Endodermal cell (in vitro differentiated cells): ENCODE measurements at regions not wholly inside any gene's neighbourhood (a gene's known extent, or its start where the extent isn't known, plus 50 kb on each side); places are given as distances from the start of the nearest gene placed in this dataset.

ENCODE experiments used
- DNase-seq: peaks from one replicate; pipeline ENCODE4 v3.0.0-alpha.2; 2017
- H3K27ac ChIP-seq: 2 replicates; pipeline ENCODE4 v1.5.1; 2013; ENCODE audit warnings: mild to moderate bottlenecking, low read depth, low read length, moderate library complexity
- H3K27me3 ChIP-seq: 2 replicates; pipeline ENCODE4 v1.6.1; 2013; ENCODE audit warnings: mild to moderate bottlenecking, low read length, moderate library complexity; ENCODE audit not compliant: insufficient read depth, control insufficient read depth, poor library complexity, severe bottlenecking
- H3K36me3 ChIP-seq: 2 replicates; pipeline ENCODE4 v1.7.0; 2013; ENCODE audit warnings: mild to moderate bottlenecking, low read length, moderate library complexity; ENCODE audit not compliant: control insufficient read depth, insufficient read depth
- H3K4me1 ChIP-seq: one replicate; pipeline ENCODE4 v1.7.0; 2013; ENCODE audit warnings: low read length; ENCODE audit not compliant: control insufficient read depth, insufficient read depth
- H3K4me3 ChIP-seq: 2 replicates; pipeline ENCODE4 v1.5.1; 2013; ENCODE audit warnings: mild to moderate bottlenecking, low read length, moderate library complexity
- H3K9ac ChIP-seq: 2 replicates; pipeline ENCODE4 v1.6.1; 2013; ENCODE audit warnings: mild to moderate bottlenecking, low read length, moderate library complexity; ENCODE audit not compliant: poor library complexity, severe bottlenecking; ENCODE audit errors: extremely low read depth
- H3K9me3 ChIP-seq: 2 replicates; pipeline ENCODE4 v1.6.1; 2013; ENCODE audit warnings: mild to moderate bottlenecking, low read length, moderate library complexity; ENCODE audit not compliant: control insufficient read depth
- H3K27ac Mint-ChIP-seq: 2 replicates; pipeline ENCODE4 v1.8.0; 2020; ENCODE audit warnings: mixed read lengths
- H3K27me3 Mint-ChIP-seq: 2 replicates; pipeline ENCODE4 v1.8.0; 2021; ENCODE audit warnings: mild to moderate bottlenecking, mixed read lengths; ENCODE audit not compliant: insufficient read depth
- H3K36me3 Mint-ChIP-seq: 2 replicates; pipeline ENCODE4 v1.8.0; 2020; ENCODE audit warnings: low read depth, mixed read lengths
- H3K4me1 Mint-ChIP-seq: 2 replicates; pipeline ENCODE4 v1.8.0; 2020; ENCODE audit warnings: mixed read lengths
- H3K4me3 Mint-ChIP-seq: 2 replicates; pipeline ENCODE4 v1.8.0; 2020; ENCODE audit warnings: mild to moderate bottlenecking, moderate library complexity, mixed read lengths
- H3K9me3 Mint-ChIP-seq: 2 replicates; pipeline ENCODE4 v1.8.0; 2020; ENCODE audit warnings: mild to moderate bottlenecking, mixed read lengths
- CTCF ChIP-seq: fragments of 200-600 bp; sonication (generic); conservative IDR thresholded peaks from 2 replicates; pipeline ENCODE4 v1.5.0; 2021; ENCODE audit warnings: antibody characterized with exemption, mild to moderate bottlenecking
- WGBS, 2 experiments: methylation state at CpG; one replicate each; pipeline versions ENCODE4 v1.1.5 to v1.1.7; 2013; ENCODE audit warnings: missing lambda C conversion rate in 2 of 2, mixed read lengths in 1 of 2; ENCODE audit not compliant: insufficient coverage in 1 of 2, insufficient read length in 1 of 2; 5-methylcytosine and 5-hydroxymethylcytosine counted together

DNA sequence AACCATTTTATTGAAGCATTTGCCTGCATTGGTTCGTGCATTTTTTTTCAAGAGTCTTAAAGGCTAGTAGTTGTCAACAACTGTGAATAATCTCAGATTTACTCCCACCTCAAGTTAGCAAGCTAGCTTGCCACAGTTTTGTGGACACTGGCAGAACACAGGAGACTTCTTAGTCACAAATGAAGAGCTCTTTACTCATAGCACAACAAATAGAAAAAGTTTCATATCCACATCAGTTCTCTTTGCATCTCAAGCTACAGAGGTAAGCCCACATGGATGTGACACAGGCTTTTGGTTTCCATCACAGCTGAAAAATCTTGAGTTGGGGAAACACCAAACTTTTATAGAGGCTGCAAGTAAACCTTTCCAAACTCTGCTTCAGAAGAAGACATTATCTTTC, 2315.7 kb upstream of the TENM3 start:
- Mint-ChIP-seq H3K9me3 (no peaks in the 10 kb centered on the region), H3K4me1 (no peaks in the 10 kb centered on the region), H3K27ac (no peak overlapping the region), H3K36me3 (no peaks in the 10 kb centered on the region), H3K4me3 (no peak overlapping the region), H3K27me3 (no peaks in the 10 kb centered on the region)
- no peak for TF ChIP-seq CTCF
- no peak overlapping the region for H3K4me3 ChIP-seq
- no peaks in the 10 kb centered on the region for H3K9me3 ChIP-seq
- no peak overlapping the region for H3K27ac ChIP-seq
- no peak overlapping the region for H3K9ac ChIP-seq
- no peaks in the 10 kb centered on the region for H3K36me3 ChIP-seq
- H3K27me3 ChIP-seq: no peaks in the 10 kb centered on the region
- no peaks in the 10 kb centered on the region for H3K4me1 ChIP-seq
- DNase-seq: no peak
- 95 to 100% methylated on average over 1 of the region's 1 CpG for WGBS, 2 experiments

DNA sequence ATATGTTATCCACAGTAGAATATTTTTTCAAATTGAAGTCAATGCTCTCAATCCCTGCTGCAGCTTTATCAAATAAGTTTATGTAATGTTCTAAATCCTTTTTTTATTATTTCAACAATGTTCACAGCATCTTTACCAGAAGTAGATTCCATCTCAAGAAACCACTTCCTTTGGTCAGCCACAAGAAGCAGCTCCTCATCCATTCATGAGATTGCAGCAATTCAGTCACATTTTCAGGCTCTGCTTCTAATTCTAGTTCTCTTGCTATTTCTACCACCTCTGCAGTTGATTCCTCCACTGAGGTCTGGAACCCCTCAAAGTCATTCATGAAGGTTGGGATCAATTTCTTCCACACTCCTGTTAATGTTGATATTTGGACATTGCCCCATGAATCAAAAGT, 2301.3 kb upstream of the TENM3 start:
- no peaks in the 10 kb centered on the region for H3K36me3 ChIP-seq
- peaks cover 54% of the 10 kb centered on the region for H3K9me3 Mint-ChIP-seq
- no peaks in the 10 kb centered on the region for H3K27me3 Mint-ChIP-seq
- no peaks in the 10 kb centered on the region for H3K4me1 Mint-ChIP-seq
- H3K9me3 ChIP-seq: peaks cover 52% of the 10 kb centered on the region
- no peak overlapping the region for H3K27ac ChIP-seq
- H3K36me3 Mint-ChIP-seq: no peaks in the 10 kb centered on the region
- H3K9ac ChIP-seq: no peak overlapping the region
- no peaks in the 10 kb centered on the region for H3K27me3 ChIP-seq
- DNase-seq: no peak
- H3K4me3 ChIP-seq: no peak overlapping the region
- H3K4me3 Mint-ChIP-seq: no peak overlapping the region
- H3K27ac Mint-ChIP-seq: no peak overlapping the region
- no peaks in the 10 kb centered on the region for H3K4me1 ChIP-seq
- TF ChIP-seq CTCF: no peak

- Mint-ChIP-seq H3K27me3 (no peaks in the 10 kb centered on the region), H3K27ac (no peak overlapping the region), H3K9me3 (peaks cover 3% of the 10 kb centered on the region), H3K36me3 (no peaks in the 10 kb centered on the region), H3K4me1 (no peaks in the 10 kb centered on the region), H3K4me3 (no peak overlapping the region)
- WGBS, 2 experiments: 89 to 91% methylated on average over 7 of the region's 7 CpGs
- Histone ChIP-seq H3K27me3 (no peaks in the 10 kb centered on the region), H3K9me3 (no peaks in the 10 kb centered on the region), H3K4me1 (no peaks in the 10 kb centered on the region), H3K36me3 (no peaks in the 10 kb centered on the region), H3K27ac (no peak overlapping the region), H3K9ac (no peak overlapping the region), H3K4me3 (no peak overlapping the region)
- no peak for TF ChIP-seq CTCF
- no peak for DNase-seq
Measured at GRCh38 chr4:179976777-179977176, 2266.4 kb upstream of the TENM3 start.
